Lower leg skin (tissue), 3 donors: ENCODE measurements at regions not wholly inside any gene's neighbourhood (a gene's known extent, or its start where the extent isn't known, plus 50 kb on each side); places are given as distances from the start of the nearest gene placed in this dataset.

Source experiments
- CTCF ChIP-seq, 3 donors: fragments of 450-650 bp; IDR thresholded peaks; one replicate each; pipeline ENCODE4 v1.5.1; 2016; ENCODE audit warnings: antibody characterized with exemption in 3 of 3, mild to moderate bottlenecking in 3 of 3, moderate library complexity in 2 of 3
- POLR2A ChIP-seq, 2 donors: fragments of 450-650 bp; IDR thresholded peaks; one replicate each; pipeline ENCODE4 v1.6.1; 2016 to 2017; ENCODE audit warnings: antibody characterized with exemption in 2 of 2, mild to moderate bottlenecking in 1 of 2, moderate library complexity in 1 of 2

DNA sequence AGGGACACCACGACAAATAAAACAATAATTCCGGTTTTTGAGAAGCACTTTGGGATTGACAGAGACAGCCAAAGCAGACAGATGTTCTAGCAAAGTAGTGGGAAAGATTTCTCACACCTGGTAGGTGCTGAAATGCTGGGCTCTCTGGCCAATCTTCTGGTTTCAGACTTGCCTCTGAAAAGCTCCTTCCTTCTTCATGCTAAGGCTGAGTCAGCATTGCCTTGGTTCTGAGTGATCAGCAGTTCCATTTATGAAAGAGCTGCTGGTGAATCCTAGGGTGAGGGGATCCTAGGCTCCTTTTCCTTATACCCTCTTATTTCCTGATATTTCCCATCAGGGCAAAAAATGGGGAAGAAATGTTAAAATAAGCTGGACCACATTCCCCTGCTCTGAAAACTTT lies 268.7 kb upstream of the SALL1 start:
- TF ChIP-seq CTCF (IDR thresholded peaks at IDR 0.05) (no peak), POLR2A (IDR thresholded peaks at IDR 0.05) (no peak)
